GM13976 (cell line): ENCODE measurements at regions not wholly inside any gene's neighbourhood (a gene's known extent, or its start where the extent isn't known, plus 50 kb on each side); places are given as distances from the start of the nearest gene placed in this dataset.

Source experiments
- DNase-seq: peaks from one replicate; pipeline ENCODE4 v3.0.0; 2012; ENCODE audit warnings: low spot score
- in situ Hi-C: fragments of 300-500 bp; cut with MboI; formaldehyde crosslinking; loops from one replicate; pipeline ENCODE4 v1.12.0; 2022; ENCODE audit warnings: low sequenced_read_pairs, mixed read lengths, inconsistent platforms; ENCODE audit not compliant: unreplicated experiment
- TF ChIP-seq, protein P1 (sequence below): IDR thresholded peaks from 2 replicates; pipeline ENCODE4 v1.5.1; 2012; ENCODE audit warnings: borderline replicate concordance, mild to moderate bottlenecking; ENCODE audit not compliant: insufficient read depth; ENCODE audit errors: extremely low read depth, missing control alignments, control extremely low read depth

DNA sequence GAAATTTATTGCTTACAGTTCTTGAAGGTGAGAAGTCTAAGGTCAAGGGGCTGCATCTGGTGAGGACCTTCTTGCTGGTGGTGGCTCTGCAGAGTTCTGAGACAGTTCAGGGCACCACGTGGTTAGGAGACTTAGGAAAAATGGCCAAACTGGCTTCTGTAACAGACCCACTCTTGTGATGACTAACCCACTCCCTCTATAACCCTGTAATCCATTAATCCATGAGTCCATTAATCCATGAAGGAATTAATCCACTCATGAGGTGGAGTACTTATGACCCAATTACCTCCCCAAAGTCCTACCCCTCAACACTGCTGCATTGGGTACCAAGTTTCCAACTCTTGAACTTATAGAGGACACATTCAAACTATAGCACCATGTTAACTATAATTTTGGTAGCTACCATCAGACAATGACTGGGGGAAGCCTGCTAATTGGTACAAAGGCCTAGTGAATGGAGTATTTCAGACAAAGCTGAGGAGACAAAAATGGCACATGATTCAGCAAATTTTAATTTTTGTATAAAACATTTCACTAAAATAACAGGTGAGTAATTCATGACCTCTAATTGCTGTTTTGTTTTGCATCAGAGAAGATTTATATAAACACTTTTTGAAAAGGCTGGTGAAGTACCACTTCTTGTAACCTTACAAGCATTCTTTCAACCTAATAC, 374.1 kb upstream of the TBL1XR1 start:
- TF ChIP-seq, protein P1, sequence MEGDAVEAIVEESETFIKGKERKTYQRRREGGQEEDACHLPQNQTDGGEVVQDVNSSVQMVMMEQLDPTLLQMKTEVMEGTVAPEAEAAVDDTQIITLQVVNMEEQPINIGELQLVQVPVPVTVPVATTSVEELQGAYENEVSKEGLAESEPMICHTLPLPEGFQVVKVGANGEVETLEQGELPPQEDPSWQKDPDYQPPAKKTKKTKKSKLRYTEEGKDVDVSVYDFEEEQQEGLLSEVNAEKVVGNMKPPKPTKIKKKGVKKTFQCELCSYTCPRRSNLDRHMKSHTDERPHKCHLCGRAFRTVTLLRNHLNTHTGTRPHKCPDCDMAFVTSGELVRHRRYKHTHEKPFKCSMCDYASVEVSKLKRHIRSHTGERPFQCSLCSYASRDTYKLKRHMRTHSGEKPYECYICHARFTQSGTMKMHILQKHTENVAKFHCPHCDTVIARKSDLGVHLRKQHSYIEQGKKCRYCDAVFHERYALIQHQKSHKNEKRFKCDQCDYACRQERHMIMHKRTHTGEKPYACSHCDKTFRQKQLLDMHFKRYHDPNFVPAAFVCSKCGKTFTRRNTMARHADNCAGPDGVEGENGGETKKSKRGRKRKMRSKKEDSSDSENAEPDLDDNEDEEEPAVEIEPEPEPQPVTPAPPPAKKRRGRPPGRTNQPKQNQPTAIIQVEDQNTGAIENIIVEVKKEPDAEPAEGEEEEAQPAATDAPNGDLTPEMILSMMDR, result no peak

DNA sequence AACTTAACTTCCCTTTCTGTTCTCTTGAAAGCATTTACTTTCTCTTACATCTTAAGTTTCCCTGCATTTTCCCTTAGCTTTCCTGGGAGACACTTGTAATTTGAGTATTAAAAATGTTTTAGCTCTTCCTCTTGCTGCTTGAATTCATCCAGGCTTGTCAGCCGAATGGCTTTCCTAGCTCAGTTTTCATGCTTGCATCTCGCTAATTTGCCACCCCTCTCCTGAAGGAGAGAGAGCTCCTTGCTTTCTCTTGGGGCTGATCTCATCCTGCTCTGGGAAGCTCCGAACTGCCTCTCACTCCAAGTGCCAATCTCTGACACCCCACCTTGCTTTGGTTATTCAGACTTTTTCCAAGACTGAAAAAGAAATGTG, 374.6 kb upstream of the TBL1XR1 start:
- in situ Hi-C loops, result no loop called here
- no peak for DNase-seq
- TF ChIP-seq, protein P1, result no peak

More for the DNA sequence above, 374.1 kb upstream of the TBL1XR1 start:
- no peak for DNase-seq
- in situ Hi-C loops, result no loop called here

DNA sequence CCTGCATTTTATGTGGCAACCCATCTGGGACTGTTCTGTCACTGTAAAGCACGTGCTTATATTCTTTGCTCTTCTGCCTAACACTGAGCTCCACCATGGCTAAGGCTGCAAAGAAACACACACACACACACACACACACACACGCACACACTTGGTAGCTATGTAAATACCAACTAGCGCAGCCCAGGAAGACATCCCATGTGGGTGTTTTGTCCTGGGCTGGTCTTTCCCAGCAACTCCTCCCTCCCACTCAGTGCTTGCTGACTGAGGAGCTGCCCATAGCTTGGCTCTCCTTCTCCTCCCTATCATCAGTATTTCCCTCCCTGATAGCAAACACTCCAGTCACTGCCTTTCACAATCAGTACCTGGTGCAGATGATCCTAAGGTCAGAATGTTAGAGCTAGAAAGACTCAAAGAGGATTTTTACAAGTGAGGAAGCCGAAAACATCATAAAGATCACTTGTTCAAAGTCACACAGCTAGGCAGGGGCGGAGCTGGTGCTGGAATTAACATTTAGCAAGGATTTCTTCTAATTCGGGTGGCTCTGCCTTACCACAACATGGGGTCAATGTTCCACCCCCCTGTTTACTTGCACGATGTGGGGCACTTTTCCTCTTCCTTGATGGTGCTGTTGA, 377.1 kb upstream of the TBL1XR1 start:
- no peak for DNase-seq
- TF ChIP-seq, protein P1, result no peak
- in situ Hi-C loops, result no loop called here

DNA sequence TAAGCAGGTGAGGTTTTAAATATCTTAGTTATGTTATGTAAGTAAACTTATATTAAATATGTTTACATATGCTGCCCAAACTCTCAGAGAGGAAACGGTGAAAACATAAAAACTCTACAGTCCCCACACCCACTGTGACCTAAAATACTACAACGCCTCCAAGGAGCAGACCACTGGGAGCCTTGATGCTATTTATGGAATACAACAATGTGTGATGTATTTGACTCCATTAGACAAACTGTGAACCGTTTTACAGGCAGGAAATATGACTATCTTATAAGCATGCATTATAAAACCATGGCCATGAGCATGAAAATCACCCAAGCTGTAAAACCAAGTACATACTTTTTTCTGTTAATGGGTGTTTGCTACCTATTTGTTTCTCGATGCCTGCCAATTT, 379.5 kb upstream of the TBL1XR1 start:
- no peak for DNase-seq
- TF ChIP-seq, protein P1, result no peak
- in situ Hi-C loops, result no loop called here

DNA sequence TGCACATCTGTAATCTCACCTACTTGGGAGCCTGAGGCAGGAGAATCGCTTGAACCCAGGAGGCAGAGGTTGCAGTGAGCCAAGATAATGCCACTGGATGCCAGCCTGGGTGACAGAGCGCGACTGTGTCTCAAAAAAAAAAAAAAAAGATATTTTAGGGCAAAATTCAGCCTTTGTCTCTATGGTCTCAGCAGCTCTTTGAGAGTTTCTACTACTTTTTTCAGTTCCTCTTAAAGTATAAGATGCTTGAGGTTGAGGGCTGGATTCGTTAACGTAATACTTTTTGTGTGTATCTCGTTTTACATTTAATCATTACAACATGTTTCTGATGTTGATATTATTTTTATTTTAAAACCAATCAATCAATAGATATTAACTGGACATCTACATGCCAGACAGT, 381.2 kb upstream of the TBL1XR1 start:
- DNase-seq, result no peak
- TF ChIP-seq, protein P1, result no peak
- in situ Hi-C loops, result no loop called here

DNA sequence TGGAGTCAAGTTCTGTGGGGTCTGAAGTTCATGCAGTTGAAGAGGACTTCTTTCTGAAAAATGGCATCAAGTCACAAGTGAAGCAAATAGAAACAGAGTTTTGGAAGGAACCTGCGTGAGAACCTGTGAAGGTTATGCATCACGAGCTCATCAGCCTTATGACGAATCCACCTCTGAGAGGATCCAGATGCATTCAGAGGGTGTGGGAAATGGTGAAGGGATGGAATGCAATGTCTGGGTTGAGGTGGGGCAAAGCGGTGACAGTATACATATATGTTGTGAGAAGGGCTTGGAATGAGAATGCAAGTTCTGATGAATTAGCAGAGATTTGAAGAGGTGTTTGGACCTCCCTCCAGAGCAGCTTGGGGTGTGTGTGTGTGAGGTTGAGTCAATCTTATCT, 382.1 kb upstream of the TBL1XR1 start:
- in situ Hi-C loops, result no loop called here
- no peak for DNase-seq
- TF ChIP-seq, protein P1, result no peak
